Endothelial cell of umbilical vein (primary cell): ENCODE measurements at regions not wholly inside any gene's neighbourhood (a gene's known extent, or its start where the extent isn't known, plus 50 kb on each side); places are given as distances from the start of the nearest gene placed in this dataset.

Experiments used
- BruUV-seq: library from RNA; stranded (reverse); fragments of 400-500 nt; replicated peaks from 2 replicates; lab custom pipeline; 2021; lab: Mats Ljungman, UMichigan
- CTCF ChIA-PET: fragments of 300-600, 350-600 bp; sonication (Branson Sonifier 250); formaldehyde crosslinking; loops from one replicate; lab custom pipeline; 2021; ENCODE audit warnings: antibody characterized with exemption, inconsistent platforms; lab: Charles Lee
- POLR2A ChIA-PET: fragments of 300-600, 350-600 bp; sonication (Branson Sonifier 250); formaldehyde crosslinking; loops from one replicate; lab custom pipeline; 2021; ENCODE audit warnings: antibody characterized with exemption, inconsistent platforms; lab: Charles Lee
- DNase-seq: peaks from one replicate; pipeline ENCODE4 v3.0.0-alpha.2; 2011; ENCODE audit warnings: low read depth, low spot score
- FAIRE-seq: peaks from 2 replicates; lab custom pipeline; 2011; peaks lifted over from hg19 to GRCh38; lab: Jason Lieb, UNC
- H2AFZ ChIP-seq: 2 replicates; pipeline ENCODE4 v1.6.0; 2012; ENCODE audit warnings: low read depth, low read length, control low read depth, inconsistent platforms
- H3K27ac ChIP-seq: 2 replicates; pipeline ENCODE4 v1.5.1; 2011; ENCODE audit warnings: low read depth, mild to moderate bottlenecking, control low read depth, low read length, moderate library complexity; ENCODE audit not compliant: insufficient read depth
- H3K27me3 ChIP-seq, 2 experiments: 2 replicates each; pipeline versions ENCODE4 v1.6.0 to v1.6.1; 2011; ENCODE audit warnings: low read length in 2 of 2, mixed read lengths in 1 of 2; ENCODE audit not compliant: control insufficient read depth in 2 of 2, insufficient read depth in 2 of 2
- H3K36me3 ChIP-seq, 2 experiments: 2 replicates in 1 of 2; 3 replicates in 1 of 2; pipeline ENCODE4 v1.5.1; 2011; ENCODE audit warnings: low read length in 2 of 2, mild to moderate bottlenecking in 1 of 2, moderate library complexity in 1 of 2; ENCODE audit not compliant: control insufficient read depth in 2 of 2, insufficient read depth in 2 of 2; ENCODE audit errors: extremely low read depth in 1 of 2
- H3K4me1 ChIP-seq: 3 replicates; pipeline ENCODE4 v1.5.1; 2011; ENCODE audit warnings: mild to moderate bottlenecking, low read length; ENCODE audit not compliant: control insufficient read depth, insufficient read depth; ENCODE audit errors: extremely low read depth
- H3K4me2 ChIP-seq: 2 replicates; pipeline ENCODE4 v1.6.1; 2011; ENCODE audit warnings: low read length, control low read depth, mixed read lengths; ENCODE audit not compliant: insufficient read depth
- H3K4me3 ChIP-seq, 3 experiments: fragments of 200-600 bp in 1 of 3; sonication (generic), shearing (Covaris generic) in 1 of 3; replicated peaks in 1 of 3; 2 replicates each; pipeline ENCODE4 v1.5.1; 2011 to 2016; ENCODE audit warnings: control low read depth in 3 of 3, low read length in 3 of 3, mild to moderate bottlenecking in 2 of 3, inconsistent platforms in 1 of 3, low read depth in 1 of 3, moderate library complexity in 1 of 3; ENCODE audit not compliant: insufficient read depth in 1 of 3
- H3K79me2 ChIP-seq: 2 replicates; pipeline ENCODE4 v1.6.0; 2012; ENCODE audit warnings: low read length, inconsistent platforms; ENCODE audit not compliant: control insufficient read depth, insufficient read depth
- H3K9ac ChIP-seq: replicated peaks from 2 replicates; pipeline ENCODE3; 2011; ENCODE audit warnings: low read length, control low read depth; ENCODE audit not compliant: insufficient read depth; ENCODE audit errors: extremely low read depth
- H3K9me1 ChIP-seq: replicated peaks from 3 replicates; pipeline ENCODE4 v1.6.0; 2011; ENCODE audit warnings: mild to moderate bottlenecking, low read length; ENCODE audit not compliant: control insufficient read depth, insufficient read depth; ENCODE audit errors: extremely low read depth
- H3K9me3 ChIP-seq: replicated peaks from 2 replicates; pipeline ENCODE4 v1.5.1; 2012; ENCODE audit warnings: low read length, inconsistent platforms; ENCODE audit not compliant: control insufficient read depth, insufficient read depth
- H4K20me1 ChIP-seq: replicated peaks from 2 replicates; pipeline ENCODE3; 2011; ENCODE audit warnings: mild to moderate bottlenecking, low read length; ENCODE audit not compliant: control insufficient read depth, insufficient read depth; ENCODE audit errors: extremely low read depth
- CTCF ChIP-seq, 2 donors: IDR thresholded peaks; 1 replicate in 1 of 2; 2 replicates in 1 of 2; pipeline ENCODE4 v1.5.1; 2011; ENCODE audit warnings: low read length in 2 of 2, mild to moderate bottlenecking in 2 of 2, moderate library complexity in 2 of 2, control low read depth in 1 of 2, inconsistent platforms in 1 of 2, low read depth in 1 of 2; ENCODE audit not compliant: insufficient read depth in 1 of 2; ENCODE audit errors: extremely low read depth in 1 of 2
- EZH2 ChIP-seq: IDR thresholded peaks from 2 replicates; pipeline ENCODE4 v1.6.1; 2012; ENCODE audit warnings: borderline replicate concordance, low read depth, mild to moderate bottlenecking, moderate library complexity, low read length, inconsistent platforms; ENCODE audit not compliant: severe bottlenecking
- FOS ChIP-seq: IDR thresholded peaks from 2 replicates; pipeline ENCODE4 v1.6.1; 2011; ENCODE audit warnings: mild to moderate bottlenecking, low read length, moderate library complexity, borderline replicate concordance; ENCODE audit not compliant: insufficient read depth
- GATA2 ChIP-seq: IDR thresholded peaks from 2 replicates; pipeline ENCODE4 v1.7.0; 2011; ENCODE audit warnings: low read depth, mild to moderate bottlenecking, moderate library complexity, mixed read lengths, low read length; ENCODE audit not compliant: insufficient read length, insufficient read depth
- JUN ChIP-seq: IDR thresholded peaks from 2 replicates; pipeline ENCODE4 v1.6.1; 2011; ENCODE audit warnings: borderline replicate concordance, low read depth; ENCODE audit not compliant: insufficient read length, insufficient read depth
- MAX ChIP-seq: IDR thresholded peaks from 2 replicates; pipeline ENCODE4 v1.6.1; 2011; ENCODE audit not compliant: insufficient read depth, insufficient read length
- MYC ChIP-seq: IDR thresholded peaks from one replicate; pipeline ENCODE4 v1.6.1; 2011; ENCODE audit warnings: mild to moderate bottlenecking, low read depth, low read length
- POLR2A ChIP-seq: IDR thresholded peaks from 2 replicates; pipeline ENCODE4 v1.6.1; 2012; ENCODE audit warnings: low read depth, mild to moderate bottlenecking, control low read depth, low read length
- POLR2AphosphoS5 ChIP-seq: IDR thresholded peaks from 2 replicates; pipeline ENCODE4 v1.6.1; 2012; ENCODE audit warnings: low read depth, mild to moderate bottlenecking, control low read depth, low read length, moderate library complexity; ENCODE audit not compliant: insufficient read depth
- dilution Hi-C: fragments of 300-500 bp; cut with MboI; formaldehyde crosslinking; loops from one replicate; pipeline ENCODE4 v1.15.0; 2019; ENCODE audit warnings: low sequenced_read_pairs; ENCODE audit not compliant: extremely low pct_ligation_motif_present
- intact Hi-C: fragments of 100-400 bp; cut with micrococcal nuclease; formaldehyde crosslinking; loops from one replicate; pipeline ENCODE4 v1.10.0; 2022

- intact Hi-C loops: no loop called here
- POLR2A ChIA-PET: no interaction called here
- no peak overlapping the region for H3K27ac ChIP-seq
- BruUV-seq: no TSS peak
- H3K36me3 ChIP-seq: no peaks in the 10 kb centered on the region
- dilution Hi-C loops: no loop called here
- H4K20me1 ChIP-seq: no peaks in the 10 kb centered on the region
- H3K4me1 ChIP-seq: no peaks in the 10 kb centered on the region
- no peak overlapping the region for H3K4me2 ChIP-seq
- FAIRE-seq (no peak), DNase-seq (no peak)
- H3K27me3 ChIP-seq: no peaks in the 10 kb centered on the region
- H3K9me1 ChIP-seq: no peaks in the 10 kb centered on the region
- H3K9me3 ChIP-seq: no peaks in the 10 kb centered on the region
- no peak overlapping the region for H3K9ac ChIP-seq
- no peaks in the 10 kb centered on the region for H3K79me2 ChIP-seq
- CTCF ChIA-PET: no interaction called here
- H3K4me3 ChIP-seq: no peak overlapping the region
- TF ChIP-seq POLR2AphosphoS5: no peak
- no peak for TF ChIP-seq CTCF (IDR thresholded peaks at IDR 0.05; ENCODE audit: extremely low read depth in 1 of 2, insufficient read depth in 1 of 2, low read depth in 1 of 2, low read length in 2 of 2)
- no peak for TF ChIP-seq FOS
- TF ChIP-seq GATA2: no peak
- TF ChIP-seq EZH2: no peak
- TF ChIP-seq POLR2A: no peak
- TF ChIP-seq MAX: no peak
- TF ChIP-seq MYC: no peak
- TF ChIP-seq JUN: no peak
- no peak overlapping the region for H2AFZ ChIP-seq
Measured at GRCh38 chr9:118316831-118317343, 612.7 kb downstream of the TLR4 start.
